HG02610 (cell line): ENCODE measurements at regions not wholly inside any gene's neighbourhood (a gene's known extent, or its start where the extent isn't known, plus 50 kb on each side); places are given as distances from the start of the nearest gene placed in this dataset.

Source experiments
- ATAC-seq: cut with Tn5 transposase; IDR thresholded peaks from one replicate; pipeline ENCODE4 v1.9.1; 2021; ENCODE audit warnings: mild to moderate bottlenecking, moderate library complexity; ENCODE audit not compliant: unreplicated experiment

- no peak for ATAC-seq
Measured at GRCh38 chr13:36551445-36551844, 119.2 kb downstream of the CCNA1 start.

- peak; percentile 39 for ATAC-seq
Measured at GRCh38 chr13:36552334-36552733, 120.0 kb downstream of the CCNA1 start.

GRCh38 chr13:36553491-36553890 is 120.3 kb upstream of the SERTM1 start:
- no peak for ATAC-seq

GRCh38 chr13:36555151-36555986 is 118.5 kb upstream of the SERTM1 start:
- ATAC-seq = peak; percentile 81

GRCh38 chr13:36559375-36559774 is 114.4 kb upstream of the SERTM1 start:
- no peak for ATAC-seq

GRCh38 chr13:36567485-36567884 is 106.3 kb upstream of the SERTM1 start:
- no peak for ATAC-seq

- no peak for ATAC-seq
Measured at GRCh38 chr13:36570489-36570888, 103.3 kb upstream of the SERTM1 start.

- ATAC-seq = no peak
Measured at GRCh38 chr13:36571444-36571843, 102.4 kb upstream of the SERTM1 start.

GRCh38 chr13:36582977-36583376 is 90.8 kb upstream of the SERTM1 start:
- ATAC-seq = no peak

GRCh38 chr13:36599641-36600040 is 74.2 kb upstream of the SERTM1 start:
- no peak for ATAC-seq

GRCh38 chr13:36601186-36601585 is 72.6 kb upstream of the SERTM1 start:
- no peak for ATAC-seq

- ATAC-seq = no peak
Measured at GRCh38 chr13:36606060-36606459, 67.8 kb upstream of the SERTM1 start.

GRCh38 chr13:36608474-36608873 is 65.3 kb upstream of the SERTM1 start:
- ATAC-seq = no peak

GRCh38 chr13:36612230-36612629 is 61.6 kb upstream of the SERTM1 start:
- no peak for ATAC-seq

- ATAC-seq = no peak
Measured at GRCh38 chr13:36616706-36617105, 57.1 kb upstream of the SERTM1 start.

GRCh38 chr13:36619535-36619934 is 54.3 kb upstream of the SERTM1 start:
- ATAC-seq = no peak
